Activated T-cell treated with anti-CD3 and anti-CD28 coated beads for 4 hours (primary cell): ENCODE measurements at regions not wholly inside any gene's neighbourhood (a gene's known extent, or its start where the extent isn't known, plus 50 kb on each side); places are given as distances from the start of the nearest gene placed in this dataset.
"Not testable (repeated sequence)": the region's sequence is repeated elsewhere in the genome, so short reads cannot be mapped to it uniquely, and the experiment has no call there.

Source experiments
- DNase-seq: peaks from one replicate; pipeline ENCODE4 v3.0.0-alpha.2; 2020

GRCh38 chr7:113207441-113207840 lies 89.1 kb upstream of the SMIM30 start:
- DNase-seq, result no peak

DNA sequence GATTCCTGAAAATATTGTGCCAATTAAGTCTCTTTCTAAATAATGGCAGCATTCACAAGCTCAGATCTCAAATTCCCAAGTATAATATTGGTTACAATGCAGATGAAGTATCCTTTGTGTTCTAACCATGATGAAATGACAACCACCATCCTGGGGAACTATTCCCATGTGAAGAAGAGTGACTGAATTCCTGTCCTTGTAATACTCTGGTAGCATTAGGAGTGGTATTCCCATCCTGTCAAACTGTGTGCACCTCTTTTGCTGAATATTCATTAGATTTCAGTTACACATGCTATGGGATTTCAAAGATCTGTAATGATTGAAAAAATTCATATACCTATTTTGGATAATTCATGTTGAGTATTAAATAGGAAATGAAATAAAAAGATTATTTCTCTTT lies 86.1 kb upstream of the SMIM30 start:
- no peak for DNase-seq

DNA sequence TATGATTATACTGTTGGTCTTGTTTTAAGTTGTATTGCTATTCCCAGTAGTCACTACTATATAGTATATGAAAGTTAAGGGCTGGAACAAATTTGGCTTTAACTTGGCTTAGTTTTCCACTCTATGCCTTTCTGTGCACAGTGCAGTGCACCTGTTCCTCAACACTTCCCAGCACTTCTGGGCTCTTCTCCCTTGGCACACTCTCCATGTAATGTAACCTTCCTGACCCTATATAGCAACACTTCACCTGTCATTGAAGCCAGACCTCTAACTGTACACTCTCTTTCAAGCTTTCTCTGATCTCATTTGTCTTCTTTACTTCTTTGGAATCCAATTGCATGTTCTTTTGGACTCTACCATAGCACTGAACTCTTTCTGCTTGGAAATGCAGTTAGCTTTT lies 83.9 kb upstream of the SMIM30 start:
- DNase-seq, result no peak

GRCh38 chr7:113200281-113200680 lies 81.9 kb upstream of the SMIM30 start:
- DNase-seq, result no peak

DNA sequence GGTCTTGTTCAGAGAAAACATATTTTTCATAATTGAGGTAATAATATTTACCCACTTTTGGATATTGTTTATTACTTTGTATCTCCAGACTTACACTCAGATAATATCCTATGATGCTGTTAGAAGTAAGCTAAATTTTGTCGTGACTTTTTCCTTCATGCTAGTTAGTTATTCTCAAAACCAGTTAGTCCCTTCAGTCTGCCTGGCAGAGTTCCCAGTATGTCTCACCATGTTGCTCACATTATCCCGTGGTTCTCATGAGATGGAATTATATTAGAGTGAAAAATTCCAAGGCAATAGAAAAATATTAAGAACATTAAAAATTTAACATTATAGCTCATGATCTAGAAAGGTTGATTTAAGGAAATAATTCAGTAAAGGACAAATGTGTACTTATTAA lies 81.5 kb upstream of the SMIM30 start:
- no peak for DNase-seq

DNA sequence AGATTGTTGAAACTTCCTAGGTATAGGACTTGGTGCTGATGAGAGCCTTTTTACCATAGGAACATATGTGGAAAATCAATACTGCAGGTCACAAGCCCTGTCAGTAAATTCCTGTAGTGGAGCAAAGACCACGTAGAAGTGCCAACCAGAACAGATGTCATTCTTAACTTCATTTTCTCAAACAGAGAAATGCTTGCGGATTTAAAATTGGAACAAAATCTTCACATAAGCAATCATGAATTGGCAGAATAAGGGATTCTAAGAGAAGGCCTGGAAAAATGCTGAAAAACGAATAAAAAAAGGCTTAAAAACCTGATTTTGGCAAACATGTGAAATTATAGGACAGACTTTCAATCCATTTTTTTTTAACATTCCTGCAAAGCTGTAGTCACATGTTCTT lies 80.8 kb upstream of the SMIM30 start:
- DNase-seq, result no peak

DNA sequence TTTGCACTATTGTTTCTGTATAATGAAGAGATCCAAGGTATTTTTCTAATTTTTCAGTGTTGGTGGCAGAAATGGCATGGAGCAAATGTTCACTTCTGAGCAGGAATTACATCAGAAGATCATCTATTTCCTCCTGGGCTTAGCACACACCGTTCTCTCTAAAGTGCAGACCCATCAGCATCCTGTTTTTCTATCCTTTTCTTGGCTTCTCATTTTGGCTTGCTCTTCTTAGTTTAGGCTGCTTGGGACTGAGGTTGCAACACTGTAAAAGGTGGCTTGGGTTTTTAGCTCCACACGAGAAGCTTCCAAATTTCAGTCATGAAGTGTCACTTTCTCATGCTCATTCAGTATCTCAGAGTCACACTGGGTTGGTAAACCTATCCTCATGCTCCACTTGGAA lies 79.9 kb upstream of the SMIM30 start:
- DNase-seq, result no peak

GRCh38 chr7:113197274-113197673 lies 78.9 kb upstream of the SMIM30 start:
- DNase-seq, result no peak

DNA sequence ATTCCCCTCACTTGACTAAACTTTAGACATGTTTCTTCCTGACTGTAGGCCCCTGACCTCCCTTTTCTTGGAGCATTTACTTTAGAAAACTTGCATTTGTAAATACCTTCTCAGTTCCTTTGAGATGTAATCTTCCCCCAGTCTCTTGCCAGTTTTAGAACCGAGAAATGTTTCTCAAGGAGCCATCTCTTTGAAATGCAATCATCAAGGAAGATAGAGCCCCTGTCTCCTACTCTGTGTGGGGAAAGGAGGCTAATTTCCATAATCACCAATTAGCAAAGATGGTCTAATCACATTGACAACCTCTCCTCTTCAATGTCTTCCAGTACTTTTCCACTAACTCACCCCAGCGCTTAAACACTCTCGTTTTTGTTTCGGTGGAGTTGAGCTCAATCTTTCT lies 70.0 kb upstream of the SMIM30 start:
- no peak for DNase-seq

- no peak for DNase-seq
Observed at GRCh38 chr7:113179313-113179712, 61.0 kb upstream of the SMIM30 start.

DNA sequence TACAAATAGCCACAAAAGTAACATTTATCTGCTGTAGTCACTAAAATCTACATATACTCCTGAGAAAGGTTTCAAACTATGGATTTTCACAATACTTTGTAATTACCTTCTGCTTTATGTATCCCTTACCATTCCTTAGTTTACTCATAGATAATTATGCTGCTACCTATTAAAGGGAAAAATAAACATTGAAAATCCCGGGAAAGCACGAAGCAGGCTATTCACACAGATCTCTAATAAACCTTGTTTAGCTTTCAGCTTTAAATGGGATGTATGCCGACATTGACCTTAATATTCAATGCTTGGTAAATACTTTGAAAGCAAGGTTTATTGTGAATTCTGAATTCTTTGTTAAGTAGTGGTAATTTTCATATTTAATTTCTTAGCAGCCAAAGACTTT lies 58.5 kb upstream of the SMIM30 start:
- DNase-seq, result no peak

DNA sequence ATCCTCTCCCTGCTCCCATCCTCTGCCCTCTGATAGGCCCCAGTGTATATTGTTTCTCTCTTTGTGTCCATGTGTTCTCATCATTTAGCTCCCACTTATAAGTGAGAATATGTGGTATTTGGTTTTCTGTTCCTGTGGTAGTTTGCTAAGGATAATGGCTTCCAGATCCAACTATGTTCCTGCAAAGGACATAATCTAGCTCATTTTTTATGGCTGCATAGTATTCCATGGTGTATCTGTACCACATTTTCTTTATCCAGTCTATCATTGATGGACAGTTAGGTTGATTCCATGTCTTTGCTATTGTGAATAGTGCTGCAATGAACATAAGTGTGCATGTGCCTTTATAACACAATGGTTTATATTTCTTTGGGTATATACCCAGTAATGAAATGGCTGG lies 57.8 kb upstream of the SMIM30 start:
- not testable (repeated sequence) for DNase-seq

GRCh38 chr7:113175525-113176104 lies 57.3 kb upstream of the SMIM30 start:
- no peak for DNase-seq

DNA sequence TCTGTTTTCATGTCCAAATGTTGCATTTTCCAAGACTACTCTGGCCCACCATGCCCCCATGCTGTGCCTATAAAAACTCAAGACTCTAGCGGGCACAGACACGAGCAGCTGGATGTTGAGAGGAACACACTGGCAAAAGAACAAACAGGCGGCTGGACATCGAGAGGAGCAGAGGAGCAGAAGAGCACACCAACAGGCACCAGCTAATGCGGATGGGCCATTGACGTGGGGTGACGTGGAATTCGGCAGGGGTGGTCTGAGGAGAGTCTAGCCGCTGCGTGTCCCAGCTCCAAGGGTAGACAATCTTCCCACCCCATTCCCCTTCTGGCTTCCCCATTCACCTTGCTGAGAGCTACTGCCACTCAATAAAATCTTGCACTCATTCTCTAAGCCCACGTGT lies 54.4 kb upstream of the SMIM30 start:
- no peak for DNase-seq

DNA sequence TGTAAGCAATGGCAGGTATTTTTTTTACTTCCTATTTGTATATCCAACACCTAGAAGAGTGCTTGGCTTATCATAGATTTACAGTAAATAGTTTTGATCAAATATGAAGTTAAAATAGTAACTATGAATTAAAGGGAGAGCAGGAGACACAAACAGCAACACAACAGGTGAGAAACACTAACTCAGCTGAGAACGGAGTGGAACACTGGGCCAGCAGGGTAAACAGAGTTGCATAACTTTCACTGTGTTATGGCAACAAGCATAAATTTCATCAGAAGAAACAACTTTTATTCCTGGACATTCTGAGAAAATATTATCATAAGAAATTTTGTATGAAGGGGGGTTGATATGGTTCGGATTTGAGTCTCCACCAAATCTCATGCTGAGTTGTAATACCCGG lies 52.2 kb upstream of the SMIM30 start:
- DNase-seq, result no peak
